GM15510 (cell line): ENCODE measurements at regions not wholly inside any gene's neighbourhood (a gene's known extent, or its start where the extent isn't known, plus 50 kb on each side); places are given as distances from the start of the nearest gene placed in this dataset.

Experiments
- POLR2A ChIP-seq: IDR thresholded peaks from 3 replicates; pipeline ENCODE4 v1.6.1; 2011; ENCODE audit warnings: borderline replicate concordance; ENCODE audit not compliant: insufficient read length; ENCODE audit errors: extremely low read depth

- TF ChIP-seq POLR2A = no peak
Measured at GRCh38 chr22:47446821-47447810, 684.7 kb downstream of the TBC1D22A start.

- TF ChIP-seq POLR2A = no peak
Measured at GRCh38 chr22:47446331-47446730, 683.9 kb downstream of the TBC1D22A start.

GRCh38 chr22:47445716-47446290, 683.4 kb downstream of the TBC1D22A start:
- no peak for TF ChIP-seq POLR2A

GRCh38 chr22:47445212-47445611, 682.8 kb downstream of the TBC1D22A start:
- TF ChIP-seq POLR2A = no peak

- no peak for TF ChIP-seq POLR2A
Measured at GRCh38 chr22:47444746-47445065, 682.3 kb downstream of the TBC1D22A start.

- TF ChIP-seq POLR2A = no peak
Measured at GRCh38 chr22:47443836-47444745, 681.6 kb downstream of the TBC1D22A start.

GRCh38 chr22:47442821-47443220, 680.4 kb downstream of the TBC1D22A start:
- no peak for TF ChIP-seq POLR2A

GRCh38 chr22:47439643-47440265, 677.3 kb downstream of the TBC1D22A start:
- no peak for TF ChIP-seq POLR2A

- no peak for TF ChIP-seq POLR2A
Measured at GRCh38 chr22:47437636-47438035, 675.2 kb downstream of the TBC1D22A start.

GRCh38 chr22:47437110-47437509, 674.7 kb downstream of the TBC1D22A start:
- no peak for TF ChIP-seq POLR2A

- no peak for TF ChIP-seq POLR2A
Measured at GRCh38 chr22:47435826-47436225, 673.4 kb downstream of the TBC1D22A start.

- no peak for TF ChIP-seq POLR2A
Measured at GRCh38 chr22:47435204-47435487, 672.7 kb downstream of the TBC1D22A start.

- TF ChIP-seq POLR2A = no peak
Measured at GRCh38 chr22:47434336-47435203, 672.1 kb downstream of the TBC1D22A start.

- TF ChIP-seq POLR2A = no peak
Measured at GRCh38 chr22:47433627-47434026, 671.2 kb downstream of the TBC1D22A start.
